NT2/D1 (cell line): ENCODE measurements at regions not wholly inside any gene's neighbourhood (a gene's known extent, or its start where the extent isn't known, plus 50 kb on each side); places are given as distances from the start of the nearest gene placed in this dataset.

Source experiments
- DNase-seq: peaks from one replicate; pipeline ENCODE4 v3.0.0-alpha.2; 2011; ENCODE audit warnings: low read depth, low spot score
- H3K27me3 ChIP-seq: 2 replicates; pipeline ENCODE4 v1.6.0; 2011; ENCODE audit warnings: mild to moderate bottlenecking; ENCODE audit not compliant: insufficient read length, insufficient read depth
- H3K36me3 ChIP-seq: 2 replicates; pipeline ENCODE4 v1.6.1; 2011; ENCODE audit warnings: mild to moderate bottlenecking, low read length, mixed read lengths; ENCODE audit not compliant: insufficient read depth, insufficient read length
- H3K4me1 ChIP-seq: 2 replicates; pipeline ENCODE4 v1.5.1; 2011; ENCODE audit not compliant: insufficient read depth, insufficient read length
- H3K4me3 ChIP-seq: 2 replicates; pipeline ENCODE4 v1.5.1; 2011; ENCODE audit warnings: low read depth; ENCODE audit not compliant: insufficient read length
- H3K9ac ChIP-seq: 2 replicates; pipeline ENCODE4 v1.6.0; 2011; ENCODE audit warnings: low read depth; ENCODE audit not compliant: insufficient read length
- H3K9me3 ChIP-seq: 2 replicates; pipeline ENCODE4 v1.5.1; 2011; ENCODE audit warnings: mild to moderate bottlenecking, low read length; ENCODE audit not compliant: insufficient read depth
- SUZ12 ChIP-seq: IDR thresholded peaks from 2 replicates; pipeline ENCODE4 v1.6.1; 2011; ENCODE audit not compliant: insufficient read length, insufficient read depth; ENCODE audit errors: extremely low read depth
- YY1 ChIP-seq: IDR thresholded peaks from 2 replicates; pipeline ENCODE4 v1.6.1; 2011; ENCODE audit not compliant: insufficient read length, insufficient read depth
- ZNF274 ChIP-seq: IDR thresholded peaks from 2 replicates; pipeline ENCODE4 v1.6.1; 2011; ENCODE audit warnings: mild to moderate bottlenecking, low read depth, low read length

DNA sequence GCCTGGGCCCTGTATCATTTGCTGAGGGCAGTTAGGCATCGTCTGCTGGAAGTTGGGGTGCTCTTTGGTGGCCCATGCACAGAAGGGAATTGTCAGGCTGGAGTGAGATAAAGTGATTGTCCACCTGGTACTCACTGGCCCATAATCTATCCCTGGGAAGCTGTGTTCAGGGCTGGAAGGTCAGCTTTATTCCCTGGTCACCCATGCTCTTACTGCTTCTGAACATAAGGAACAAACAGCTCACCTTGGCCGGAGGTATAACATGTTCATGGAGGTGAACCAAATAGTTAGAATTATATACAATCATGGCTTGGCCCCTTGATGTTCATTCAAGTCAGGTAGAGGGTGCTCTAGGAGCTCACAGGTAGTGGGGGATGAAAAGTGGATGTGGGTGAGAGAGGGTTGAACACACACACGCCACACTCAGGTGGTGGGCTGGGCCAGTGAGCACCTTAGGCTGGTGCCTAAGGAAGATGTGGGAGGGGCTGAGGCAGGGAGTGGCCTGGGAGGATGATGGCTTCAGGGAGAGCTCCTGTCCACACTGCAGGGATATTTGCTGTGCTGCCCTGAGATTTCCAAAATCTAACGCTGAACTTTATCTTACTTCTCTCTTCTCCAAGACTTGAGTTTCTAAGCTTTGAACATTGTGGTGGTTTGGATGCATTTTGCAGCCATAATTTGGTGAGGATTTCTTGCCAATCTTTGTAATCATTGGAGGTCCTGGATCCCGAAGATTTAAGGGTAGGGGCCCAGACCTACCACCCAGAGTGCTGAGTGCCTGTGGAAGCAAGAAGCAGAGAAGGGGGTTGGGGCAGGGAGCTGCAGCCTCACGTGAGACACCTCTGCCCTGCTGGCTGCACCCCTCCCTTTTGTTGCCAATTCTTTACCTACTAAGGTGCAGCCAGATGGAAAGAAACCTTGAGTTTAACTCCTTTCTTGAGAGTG is 420.6 kb downstream of the ZNF536 start:
- H3K9ac ChIP-seq, result no peak overlapping the region
- no peaks in the 10 kb centered on the region for H3K27me3 ChIP-seq
- TF ChIP-seq ZNF274, result no peak
- TF ChIP-seq YY1, result no peak
- no peak for TF ChIP-seq SUZ12
- no peak overlapping the region for H3K4me3 ChIP-seq
- DNase-seq, result no peak
- peaks cover 7% of the 10 kb centered on the region for H3K9me3 ChIP-seq
- no peaks in the 10 kb centered on the region for H3K36me3 ChIP-seq
- no peaks in the 10 kb centered on the region for H3K4me1 ChIP-seq

- TF ChIP-seq SUZ12 (no peak), ZNF274 (no peak), YY1 (no peak)
- H3K4me1 ChIP-seq, result no peaks in the 10 kb centered on the region
- DNase-seq, result no peak
- H3K9me3 ChIP-seq, result peaks cover 7% of the 10 kb centered on the region
- no peak overlapping the region for H3K9ac ChIP-seq
- no peaks in the 10 kb centered on the region for H3K27me3 ChIP-seq
- no peak overlapping the region for H3K4me3 ChIP-seq
- no peaks in the 10 kb centered on the region for H3K36me3 ChIP-seq
These were observed 418.9 kb downstream of the ZNF536 start for GRCh38 chr19:30791088-30791487.

- H3K4me1 ChIP-seq, result peaks cover under 1% of the 10 kb centered on the region
- no peaks in the 10 kb centered on the region for H3K36me3 ChIP-seq
- TF ChIP-seq YY1, result no peak
- TF ChIP-seq ZNF274, result no peak
- TF ChIP-seq SUZ12, result no peak
- no peaks in the 10 kb centered on the region for H3K27me3 ChIP-seq
- no peak for DNase-seq
- H3K9ac ChIP-seq, result no peak overlapping the region
- H3K9me3 ChIP-seq, result peaks cover 7% of the 10 kb centered on the region
- no peak overlapping the region for H3K4me3 ChIP-seq
These were observed 418.0 kb downstream of the ZNF536 start for GRCh38 chr19:30790056-30790680.

GRCh38 chr19:30788105-30788765 is 416.1 kb downstream of the ZNF536 start:
- no peak for DNase-seq
- no peaks in the 10 kb centered on the region for H3K36me3 ChIP-seq
- TF ChIP-seq ZNF274 (no peak), YY1 (no peak)
- no peaks in the 10 kb centered on the region for H3K27me3 ChIP-seq
- peaks cover 1% of the 10 kb centered on the region for H3K4me1 ChIP-seq
- H3K9me3 ChIP-seq, result peaks cover 7% of the 10 kb centered on the region
- H3K4me3 ChIP-seq, result no peak overlapping the region
- H3K9ac ChIP-seq, result no peak overlapping the region

DNA sequence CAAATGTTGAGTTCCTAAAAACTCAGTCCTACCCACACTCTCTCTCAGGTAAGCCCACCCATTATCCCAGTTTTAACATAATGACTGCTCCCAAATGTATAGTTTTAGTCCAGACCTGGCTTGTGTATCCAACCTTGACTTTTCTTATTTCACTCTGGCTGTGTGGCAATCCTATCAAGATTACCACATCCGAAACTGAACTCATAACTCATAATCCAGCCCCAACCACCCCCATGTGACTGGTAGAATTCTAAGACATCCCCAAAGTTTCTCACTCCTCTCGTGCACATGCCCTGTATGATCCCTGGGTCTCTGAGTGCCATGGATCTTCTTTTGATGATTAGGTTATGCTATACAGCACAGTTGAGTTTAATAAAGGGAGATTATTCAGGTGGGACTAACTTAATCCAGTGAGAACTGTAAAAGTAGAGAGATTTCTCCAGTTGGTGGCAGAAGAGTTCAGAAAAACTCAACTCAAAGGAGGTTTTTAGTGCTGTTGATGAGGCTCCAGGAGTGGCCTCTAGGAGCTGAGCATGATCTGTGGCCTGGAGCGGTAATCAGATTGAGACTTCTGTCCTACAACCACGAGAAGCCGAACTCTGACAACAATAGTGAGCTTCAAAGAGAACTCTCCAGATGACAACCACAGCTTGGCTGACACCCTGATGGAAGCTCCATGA is 413.4 kb downstream of the ZNF536 start:
- Histone ChIP-seq H3K9ac (no peak overlapping the region), H3K9me3 (peaks cover 7% of the 10 kb centered on the region), H3K36me3 (no peaks in the 10 kb centered on the region), H3K4me3 (no peak overlapping the region), H3K27me3 (no peaks in the 10 kb centered on the region), H3K4me1 (peaks cover 1% of the 10 kb centered on the region)
- TF ChIP-seq SUZ12, result no peak
- no peak for TF ChIP-seq ZNF274
- no peak for TF ChIP-seq YY1
- DNase-seq, result no peak

DNA sequence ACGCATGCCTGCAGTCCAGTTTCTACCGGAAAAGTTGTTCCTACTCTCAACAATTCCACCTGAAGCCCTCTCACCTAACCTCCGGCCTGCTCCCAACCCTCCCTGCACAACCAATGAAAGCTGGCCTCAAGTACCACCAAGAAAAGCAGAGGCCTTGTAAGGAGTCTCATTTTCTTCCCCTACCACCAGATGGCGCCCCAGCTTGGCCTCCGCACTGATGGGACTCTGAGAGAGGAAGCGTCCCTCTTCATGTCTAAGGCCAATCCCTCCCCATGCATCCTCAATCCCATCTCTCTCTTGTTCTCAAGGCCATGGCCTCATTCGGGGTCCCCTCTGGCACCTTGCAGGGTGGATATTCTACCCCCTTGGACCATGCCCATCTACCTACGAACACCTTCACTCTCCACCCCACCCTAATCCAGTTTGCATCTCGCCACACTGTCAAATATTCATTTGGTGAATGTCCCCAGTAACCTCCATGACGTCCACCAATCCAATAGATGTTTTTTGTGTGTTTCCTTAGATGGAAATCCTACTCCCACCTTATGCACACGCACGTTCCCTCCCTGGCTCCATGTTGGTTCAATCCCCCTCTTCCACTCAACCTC is 412.8 kb downstream of the ZNF536 start:
- H3K4me3 ChIP-seq, result no peak overlapping the region
- H3K27me3 ChIP-seq, result no peaks in the 10 kb centered on the region
- peaks cover 6% of the 10 kb centered on the region for H3K9me3 ChIP-seq
- peaks cover 1% of the 10 kb centered on the region for H3K4me1 ChIP-seq
- H3K36me3 ChIP-seq, result no peaks in the 10 kb centered on the region
- no peak for TF ChIP-seq SUZ12
- no peak for TF ChIP-seq ZNF274
- no peak for TF ChIP-seq YY1
- H3K9ac ChIP-seq, result no peak overlapping the region
- DNase-seq, result peak; percentile 28
